NCI-H526 (cell line): ENCODE measurements at regions not wholly inside any gene's neighbourhood (a gene's known extent, or its start where the extent isn't known, plus 50 kb on each side); places are given as distances from the start of the nearest gene placed in this dataset.

Source experiments
- DNase-seq, 2 experiments: peaks; one replicate each; lab custom pipeline; 2025; lab: John Stamatoyannopoulos, UW

GRCh38 chr4:59881632-59882031 is 1318.5 kb upstream of the ADGRL3 start:
- DNase-seq, result no peak

GRCh38 chr4:59904331-59904730 is 1295.8 kb upstream of the ADGRL3 start:
- DNase-seq, result no peak

- DNase-seq, result no peak
Observed at GRCh38 chr4:59920416-59920815, 1279.7 kb upstream of the ADGRL3 start.

GRCh38 chr4:59925290-59925689 is 1274.8 kb upstream of the ADGRL3 start:
- no peak for DNase-seq

GRCh38 chr4:59936566-59936965 is 1263.6 kb upstream of the ADGRL3 start:
- no peak for DNase-seq

- no peak for DNase-seq
Observed at GRCh38 chr4:59938166-59938565, 1262.0 kb upstream of the ADGRL3 start.

GRCh38 chr4:59945277-59945676 is 1254.8 kb upstream of the ADGRL3 start:
- DNase-seq, result no peak

GRCh38 chr4:59945716-59946115 is 1254.4 kb upstream of the ADGRL3 start:
- no peak for DNase-seq

GRCh38 chr4:59956366-59956765 is 1243.8 kb upstream of the ADGRL3 start:
- DNase-seq, result no peak

- no peak for DNase-seq
Observed at GRCh38 chr4:59960143-59960542, 1240.0 kb upstream of the ADGRL3 start.

GRCh38 chr4:59966758-59967157 is 1233.4 kb upstream of the ADGRL3 start:
- DNase-seq, result no peak

GRCh38 chr4:59968796-59969195 is 1231.3 kb upstream of the ADGRL3 start:
- DNase-seq, result no peak

GRCh38 chr4:59969909-59970308 is 1230.2 kb upstream of the ADGRL3 start:
- DNase-seq, result no peak

GRCh38 chr4:59971952-59972351 is 1228.2 kb upstream of the ADGRL3 start:
- DNase-seq, result no peak

- no peak for DNase-seq
Observed at GRCh38 chr4:59973492-59973891, 1226.6 kb upstream of the ADGRL3 start.

GRCh38 chr4:59979061-59979460 is 1221.1 kb upstream of the ADGRL3 start:
- no peak for DNase-seq

GRCh38 chr4:59983852-59984251 is 1216.3 kb upstream of the ADGRL3 start:
- DNase-seq, result no peak

- no peak for DNase-seq
Observed at GRCh38 chr4:59987289-59987688, 1212.8 kb upstream of the ADGRL3 start.

GRCh38 chr4:59994118-59994517 is 1206.0 kb upstream of the ADGRL3 start:
- no peak for DNase-seq

- DNase-seq, result no peak
Observed at GRCh38 chr4:60002603-60003337, 1197.4 kb upstream of the ADGRL3 start.

- DNase-seq, result no peak
Observed at GRCh38 chr4:60013464-60014184, 1186.5 kb upstream of the ADGRL3 start.

- no peak for DNase-seq
Observed at GRCh38 chr4:60016971-60017370, 1183.2 kb upstream of the ADGRL3 start.

- no peak for DNase-seq
Observed at GRCh38 chr4:60019180-60019579, 1180.9 kb upstream of the ADGRL3 start.

- DNase-seq, result no peak
Observed at GRCh38 chr4:60019946-60020345, 1180.2 kb upstream of the ADGRL3 start.
